ENCODE measurements at regions not wholly inside any gene's neighbourhood (a gene's known extent, or its start where the extent isn't known, plus 50 kb on each side); places are given as distances from the start of the nearest gene placed in this dataset.

DNA sequence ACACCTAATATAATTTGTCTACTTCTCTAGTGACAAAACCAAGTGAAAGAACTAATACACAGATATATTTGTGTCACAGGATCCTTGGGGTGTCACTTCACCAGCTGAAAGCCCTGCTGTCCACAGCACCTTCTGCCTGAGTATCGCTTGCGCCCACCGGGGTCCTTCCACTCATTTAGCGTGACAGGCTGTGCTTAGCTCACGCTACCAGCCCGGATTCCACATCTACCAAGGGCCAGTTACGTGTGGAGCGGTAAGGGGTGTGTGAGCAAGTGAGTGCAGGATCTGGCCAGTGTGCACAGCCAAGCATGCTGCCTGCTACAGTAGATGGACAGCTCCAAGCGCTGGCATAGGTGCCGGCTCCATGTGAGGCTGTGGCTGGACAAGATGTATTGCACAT lies 810.9 kb downstream of the NSUN3 start:
- H3K4me1 ChIP-seq (ENCODE audit: control insufficient read depth, insufficient read depth, low read length) = no peaks in the 10 kb centered on the region
- H3K9me3 ChIP-seq (ENCODE audit: control insufficient read depth, low read length) = no peaks in the 10 kb centered on the region
- no peak overlapping the region for H3K9ac ChIP-seq (ENCODE audit: low read length)
- H3K36me3 ChIP-seq (ENCODE audit: control insufficient read depth, insufficient read depth, low read length, severe bottlenecking) = no peaks in the 10 kb centered on the region
- H3K4me3 ChIP-seq (ENCODE audit: low read length) = no peak overlapping the region
- H3K27me3 ChIP-seq (replicated peaks; ENCODE audit: control insufficient read depth, insufficient read depth, low read length) = no peaks in the 10 kb centered on the region
- DNase-seq (ENCODE audit: low read depth) = no peak

DNA sequence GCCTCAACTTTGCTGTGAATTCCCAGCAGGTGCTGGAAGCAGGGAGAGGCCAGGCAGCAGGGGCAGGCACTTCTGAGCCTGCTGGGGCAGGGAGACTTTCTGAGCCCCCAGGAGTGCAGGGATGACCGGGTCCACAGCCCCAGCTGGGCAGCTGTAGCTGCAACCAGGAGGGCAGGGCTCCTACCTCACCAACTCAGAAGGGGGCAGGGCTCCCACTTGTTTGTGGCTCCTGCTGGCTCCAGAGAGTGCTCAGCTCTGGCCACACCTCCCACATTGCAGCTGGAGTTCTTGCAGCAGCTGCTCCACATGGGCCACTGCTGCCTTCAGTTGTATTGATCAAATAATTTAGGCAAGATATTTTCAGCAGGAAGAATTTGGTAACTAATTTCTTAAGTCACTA lies 812.3 kb downstream of the NSUN3 start:
- Histone ChIP-seq H3K27me3 (replicated peaks; ENCODE audit: control insufficient read depth, insufficient read depth, low read length) (no peaks in the 10 kb centered on the region), H3K4me3 (ENCODE audit: low read length) (no peak overlapping the region), H3K9me3 (ENCODE audit: control insufficient read depth, low read length) (no peaks in the 10 kb centered on the region), H3K4me1 (ENCODE audit: control insufficient read depth, insufficient read depth, low read length) (no peaks in the 10 kb centered on the region), H3K9ac (ENCODE audit: low read length) (no peak overlapping the region), H3K36me3 (ENCODE audit: control insufficient read depth, insufficient read depth, low read length, severe bottlenecking) (no peaks in the 10 kb centered on the region)
- DNase-seq (ENCODE audit: low read depth) = no peak

DNA sequence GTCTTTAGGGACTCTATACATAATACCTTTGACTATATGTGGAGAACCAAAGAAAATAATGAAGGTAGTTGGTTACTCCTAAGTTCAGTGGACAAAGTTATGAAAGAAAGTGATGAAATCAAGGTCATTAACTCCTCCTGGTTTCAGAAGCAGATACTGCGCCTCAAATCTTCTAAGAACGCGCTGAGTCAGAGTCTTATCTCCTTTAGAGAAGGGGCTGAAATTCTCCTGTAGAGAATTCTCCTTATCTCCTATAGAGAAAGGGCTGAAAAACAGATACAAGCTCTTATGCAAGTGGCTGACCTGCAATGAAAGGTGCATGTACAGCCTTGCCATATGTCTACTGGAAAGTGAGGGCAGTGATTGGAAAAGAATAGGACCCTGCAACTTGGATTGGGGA lies 824.2 kb downstream of the NSUN3 start:
- no peak for DNase-seq (ENCODE audit: low read depth)
- Histone ChIP-seq H3K9ac (ENCODE audit: low read length) (no peak overlapping the region), H3K4me1 (ENCODE audit: control insufficient read depth, insufficient read depth, low read length) (no peaks in the 10 kb centered on the region), H3K4me3 (ENCODE audit: low read length) (no peak overlapping the region), H3K36me3 (ENCODE audit: control insufficient read depth, insufficient read depth, low read length, severe bottlenecking) (no peaks in the 10 kb centered on the region), H3K9me3 (ENCODE audit: control insufficient read depth, low read length) (no peaks in the 10 kb centered on the region), H3K27me3 (replicated peaks; ENCODE audit: control insufficient read depth, insufficient read depth, low read length) (no peaks in the 10 kb centered on the region)

DNA sequence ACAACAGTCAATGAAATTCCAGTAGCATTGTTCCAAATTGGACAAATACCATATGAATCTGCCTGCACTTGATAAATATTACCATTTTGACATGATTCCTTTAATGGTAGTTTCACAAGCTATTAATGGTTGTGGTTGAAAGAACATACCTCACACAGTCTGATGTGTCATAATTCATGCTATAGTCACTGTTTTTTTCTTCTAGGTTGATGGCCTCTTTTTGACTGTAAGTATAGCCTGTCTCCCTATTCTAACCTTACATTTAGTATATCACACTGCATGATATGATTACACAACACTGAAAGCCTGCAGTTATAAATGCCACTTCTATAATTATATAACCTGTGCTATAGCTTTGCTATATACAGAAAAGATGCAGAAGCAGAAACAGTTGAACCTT lies 834.1 kb downstream of the NSUN3 start:
- Histone ChIP-seq H3K9ac (ENCODE audit: low read length) (no peak overlapping the region), H3K36me3 (ENCODE audit: control insufficient read depth, insufficient read depth, low read length, severe bottlenecking) (no peaks in the 10 kb centered on the region), H3K9me3 (ENCODE audit: control insufficient read depth, low read length) (no peaks in the 10 kb centered on the region), H3K27me3 (replicated peaks; ENCODE audit: control insufficient read depth, insufficient read depth, low read length) (no peaks in the 10 kb centered on the region), H3K4me3 (ENCODE audit: low read length) (no peak overlapping the region), H3K4me1 (ENCODE audit: control insufficient read depth, insufficient read depth, low read length) (no peaks in the 10 kb centered on the region)
- no peak for DNase-seq (ENCODE audit: low read depth)

DNA sequence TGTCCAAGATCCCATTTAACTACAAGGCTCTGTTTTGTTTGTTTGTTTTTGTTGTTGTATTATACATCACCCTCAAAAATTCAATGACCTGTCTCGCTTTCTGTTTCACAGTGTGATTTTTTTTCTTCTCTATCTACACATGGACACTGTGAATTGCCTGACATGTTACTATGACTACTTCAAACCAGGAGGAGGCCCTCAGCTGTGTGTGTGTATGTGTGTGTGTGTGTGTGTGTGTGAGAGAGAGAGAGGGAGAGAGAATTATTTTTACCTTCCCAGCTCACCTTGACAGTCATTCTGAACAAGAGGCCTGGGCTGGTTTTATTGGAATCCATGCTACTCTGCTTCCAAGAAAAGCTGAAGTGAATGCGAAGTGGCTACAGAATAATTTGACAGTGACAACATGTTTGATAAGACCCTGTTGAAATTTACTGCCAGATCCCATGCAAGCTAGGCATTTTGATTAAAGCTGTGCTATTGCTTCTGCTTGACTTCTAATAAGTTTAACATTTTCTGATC lies 841.4 kb downstream of the NSUN3 start:
- Histone ChIP-seq H3K4me3 (ENCODE audit: low read length) (no peak overlapping the region), H3K4me1 (ENCODE audit: control insufficient read depth, insufficient read depth, low read length) (no peaks in the 10 kb centered on the region), H3K36me3 (ENCODE audit: control insufficient read depth, insufficient read depth, low read length, severe bottlenecking) (no peaks in the 10 kb centered on the region), H3K27me3 (replicated peaks; ENCODE audit: control insufficient read depth, insufficient read depth, low read length) (no peaks in the 10 kb centered on the region), H3K9me3 (ENCODE audit: control insufficient read depth, low read length) (no peaks in the 10 kb centered on the region), H3K9ac (ENCODE audit: low read length) (no peak overlapping the region)
- DNase-seq (ENCODE audit: low read depth) = no peak

DNA sequence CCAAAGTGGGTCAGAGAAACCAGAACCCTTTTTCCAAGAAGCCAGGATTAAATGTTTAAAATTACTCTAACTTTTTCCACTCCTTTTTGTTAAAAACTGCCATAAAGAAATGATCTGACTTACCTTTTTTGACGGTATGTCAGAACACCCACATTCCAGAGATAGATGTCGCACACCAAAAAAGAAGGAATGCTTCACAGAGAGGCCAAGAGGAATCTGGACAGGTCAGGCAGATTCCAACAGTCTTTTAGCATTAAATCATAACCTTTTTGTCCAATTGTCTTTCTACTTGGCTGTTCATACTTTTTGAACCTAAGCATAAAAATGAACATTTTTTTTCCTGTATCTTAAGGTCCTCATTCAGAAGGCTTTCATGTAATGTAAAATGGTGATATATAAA lies 846.9 kb downstream of the NSUN3 start:
- Histone ChIP-seq H3K4me3 (ENCODE audit: low read length) (no peak overlapping the region), H3K4me1 (ENCODE audit: control insufficient read depth, insufficient read depth, low read length) (no peaks in the 10 kb centered on the region), H3K9me3 (ENCODE audit: control insufficient read depth, low read length) (no peaks in the 10 kb centered on the region), H3K27me3 (replicated peaks; ENCODE audit: control insufficient read depth, insufficient read depth, low read length) (no peaks in the 10 kb centered on the region), H3K9ac (ENCODE audit: low read length) (no peak overlapping the region), H3K36me3 (ENCODE audit: control insufficient read depth, insufficient read depth, low read length, severe bottlenecking) (no peaks in the 10 kb centered on the region)
- DNase-seq (ENCODE audit: low read depth) = no peak

DNA sequence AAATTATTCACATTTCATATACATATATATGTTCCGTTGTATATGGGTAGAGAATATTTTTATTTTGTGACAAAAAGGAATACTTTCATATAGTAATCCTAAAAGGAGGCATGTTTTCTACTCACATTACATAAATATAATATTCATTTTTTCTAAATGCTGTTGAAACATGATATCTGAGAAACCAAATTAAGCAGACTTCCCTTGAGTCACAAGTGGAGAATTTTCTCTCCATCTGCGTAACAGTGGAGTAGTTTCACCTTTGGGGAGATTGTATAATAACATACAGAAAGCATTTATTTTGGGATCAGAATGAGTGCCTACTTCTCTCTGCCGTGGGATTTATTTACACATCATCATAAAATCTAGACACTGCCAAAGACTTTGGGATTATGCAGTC lies 849.8 kb downstream of the NSUN3 start:
- DNase-seq (ENCODE audit: low read depth) = no peak
- Histone ChIP-seq H3K9ac (ENCODE audit: low read length) (no peak overlapping the region), H3K9me3 (ENCODE audit: control insufficient read depth, low read length) (no peaks in the 10 kb centered on the region), H3K4me1 (ENCODE audit: control insufficient read depth, insufficient read depth, low read length) (no peaks in the 10 kb centered on the region), H3K36me3 (ENCODE audit: control insufficient read depth, insufficient read depth, low read length, severe bottlenecking) (no peaks in the 10 kb centered on the region), H3K27me3 (replicated peaks; ENCODE audit: control insufficient read depth, insufficient read depth, low read length) (no peaks in the 10 kb centered on the region), H3K4me3 (ENCODE audit: low read length) (no peak overlapping the region)

DNA sequence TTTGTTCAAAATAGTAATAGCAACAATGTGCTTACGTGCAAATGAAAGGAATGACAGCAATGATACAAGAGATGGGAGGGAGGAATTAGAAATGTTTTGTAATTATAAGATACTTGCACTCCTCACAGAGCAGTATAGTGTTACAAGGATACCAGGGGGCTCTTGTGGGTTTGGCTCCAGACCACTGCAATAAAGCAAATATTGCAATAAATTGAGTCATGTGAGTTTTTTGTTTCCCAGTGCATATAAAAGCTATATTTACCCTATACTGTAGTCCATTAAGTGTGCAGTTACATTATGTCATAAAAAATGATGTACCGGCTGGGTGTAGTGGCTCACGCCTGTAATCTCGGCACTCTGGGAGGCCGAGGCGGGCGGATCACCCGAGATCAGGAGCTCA lies 864.3 kb downstream of the NSUN3 start:
- DNase-seq (ENCODE audit: low read depth) = no peak
- Histone ChIP-seq H3K4me1 (ENCODE audit: control insufficient read depth, insufficient read depth, low read length) (no peaks in the 10 kb centered on the region), H3K4me3 (ENCODE audit: low read length) (no peak overlapping the region), H3K9me3 (ENCODE audit: control insufficient read depth, low read length) (no peaks in the 10 kb centered on the region), H3K27me3 (replicated peaks; ENCODE audit: control insufficient read depth, insufficient read depth, low read length) (no peaks in the 10 kb centered on the region), H3K36me3 (ENCODE audit: control insufficient read depth, insufficient read depth, low read length, severe bottlenecking) (no peaks in the 10 kb centered on the region), H3K9ac (ENCODE audit: low read length) (no peak overlapping the region)

DNA sequence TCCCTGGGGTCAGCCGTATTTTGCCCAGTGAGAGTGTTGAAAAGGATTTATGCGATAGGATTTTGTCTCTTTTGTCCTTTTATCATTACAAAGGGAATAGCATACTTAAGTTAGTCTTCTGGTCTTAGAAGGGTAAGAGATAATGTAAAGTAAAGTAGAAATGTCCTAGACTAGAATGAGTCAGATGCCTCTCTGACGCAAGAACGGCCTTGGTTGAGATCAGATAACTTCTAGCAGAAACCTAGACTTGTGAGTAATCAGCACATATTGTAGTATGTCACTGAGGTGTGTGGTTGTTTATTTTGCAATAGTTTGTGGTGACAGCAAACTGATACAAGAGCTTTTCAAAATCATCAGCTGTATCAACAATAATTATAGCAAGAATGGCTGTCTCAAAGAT lies 866.1 kb downstream of the NSUN3 start:
- Histone ChIP-seq H3K9ac (ENCODE audit: low read length) (no peak overlapping the region), H3K4me3 (ENCODE audit: low read length) (no peak overlapping the region), H3K9me3 (ENCODE audit: control insufficient read depth, low read length) (no peaks in the 10 kb centered on the region), H3K36me3 (ENCODE audit: control insufficient read depth, insufficient read depth, low read length, severe bottlenecking) (no peaks in the 10 kb centered on the region), H3K4me1 (ENCODE audit: control insufficient read depth, insufficient read depth, low read length) (no peaks in the 10 kb centered on the region), H3K27me3 (replicated peaks; ENCODE audit: control insufficient read depth, insufficient read depth, low read length) (no peaks in the 10 kb centered on the region)
- peak; percentile 27 for DNase-seq (ENCODE audit: low read depth)

DNA sequence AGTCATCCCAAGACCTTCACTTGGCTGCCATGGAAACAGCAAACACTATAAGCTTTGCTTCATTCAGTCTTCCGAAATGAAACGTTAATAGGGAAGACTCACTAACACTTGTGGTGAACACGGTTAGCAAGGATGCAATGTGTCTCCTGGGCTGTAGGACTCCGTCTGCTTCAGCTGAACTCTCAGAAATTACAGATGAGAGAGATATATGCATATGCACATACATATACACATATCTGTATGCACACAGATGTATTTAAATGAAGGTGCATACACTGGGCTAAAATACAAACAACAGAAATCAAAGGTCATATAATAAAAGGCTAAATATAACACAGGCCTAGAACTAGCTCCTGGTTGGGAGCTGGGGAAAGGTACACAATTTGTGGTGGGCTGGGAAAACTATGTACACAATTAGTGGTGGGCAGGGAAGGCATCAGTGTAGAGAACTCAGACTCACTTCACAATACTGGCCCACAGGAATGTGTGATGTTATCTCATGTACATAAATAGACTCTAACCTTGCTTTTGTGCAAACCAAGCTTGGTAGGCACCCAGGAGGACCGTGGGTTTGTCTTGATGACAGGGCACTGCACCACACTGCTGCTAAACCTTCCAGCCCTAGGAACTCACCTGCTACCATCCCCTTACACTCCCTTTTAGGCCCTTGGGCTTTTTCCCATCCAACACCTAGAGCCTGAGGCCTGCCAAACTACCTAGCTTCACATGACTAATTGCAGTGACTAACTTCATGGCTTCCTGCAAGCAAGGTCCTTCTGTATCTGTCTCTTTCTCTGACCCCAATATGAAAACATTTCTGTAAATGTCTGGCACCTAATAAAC lies 873.1 kb downstream of the NSUN3 start:
- no peak for DNase-seq (ENCODE audit: low read depth)
- no peaks in the 10 kb centered on the region for H3K4me1 ChIP-seq (ENCODE audit: control insufficient read depth, insufficient read depth, low read length)
- no peaks in the 10 kb centered on the region for H3K36me3 ChIP-seq (ENCODE audit: control insufficient read depth, insufficient read depth, low read length, severe bottlenecking)
- H3K9ac ChIP-seq (ENCODE audit: low read length) = no peak overlapping the region
- no peak overlapping the region for H3K4me3 ChIP-seq (ENCODE audit: low read length)
- no peaks in the 10 kb centered on the region for H3K27me3 ChIP-seq (replicated peaks; ENCODE audit: control insufficient read depth, insufficient read depth, low read length)
- no peaks in the 10 kb centered on the region for H3K9me3 ChIP-seq (ENCODE audit: control insufficient read depth, low read length)

DNA sequence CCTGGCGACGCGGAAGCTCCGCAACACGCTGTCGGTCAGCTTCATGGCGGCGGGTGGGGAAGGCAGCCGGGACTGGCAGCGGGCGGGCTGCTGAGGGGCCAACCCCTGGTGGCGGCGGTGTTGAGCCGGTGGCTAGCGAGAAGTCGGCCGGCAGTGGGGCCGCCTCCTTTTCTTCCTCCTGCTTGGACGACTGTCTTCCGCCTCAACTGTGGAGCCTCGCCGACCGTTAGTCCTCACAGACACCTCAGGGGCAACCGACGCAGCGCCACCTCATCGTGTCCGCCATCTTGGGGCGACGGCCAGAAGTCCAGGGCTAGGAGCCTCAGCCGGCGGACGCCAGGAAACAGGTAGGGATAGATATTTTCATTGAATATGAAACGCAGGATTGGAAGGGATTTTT lies 875.1 kb downstream of the NSUN3 start:
- Histone ChIP-seq H3K36me3 (ENCODE audit: control insufficient read depth, insufficient read depth, low read length, severe bottlenecking) (no peaks in the 10 kb centered on the region), H3K27me3 (replicated peaks; ENCODE audit: control insufficient read depth, insufficient read depth, low read length) (no peaks in the 10 kb centered on the region), H3K9ac (ENCODE audit: low read length) (no peak overlapping the region), H3K4me1 (ENCODE audit: control insufficient read depth, insufficient read depth, low read length) (no peaks in the 10 kb centered on the region), H3K4me3 (ENCODE audit: low read length) (no peak overlapping the region), H3K9me3 (ENCODE audit: control insufficient read depth, low read length) (peaks cover 3% of the 10 kb centered on the region)
- DNase-seq (ENCODE audit: low read depth) = no peak

DNA sequence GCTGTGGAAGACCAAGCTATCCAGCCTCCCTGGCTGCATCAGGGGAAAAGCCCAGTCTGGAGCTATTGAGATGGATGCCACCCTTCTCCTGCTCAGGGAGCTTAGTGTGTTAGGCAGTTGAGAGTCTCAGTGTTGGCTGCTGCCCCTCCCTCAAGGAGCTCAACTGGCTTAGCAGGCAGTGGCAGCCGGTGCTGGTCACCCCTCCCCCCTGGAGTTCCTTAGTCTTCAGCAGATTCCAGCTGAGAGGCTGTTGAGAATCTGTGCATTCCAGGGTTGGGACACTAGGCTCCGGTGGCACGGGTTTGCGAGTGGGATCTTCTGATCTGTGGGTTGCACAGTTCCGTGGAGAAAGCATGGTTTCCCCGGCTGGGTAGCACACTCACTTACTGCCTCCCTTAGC lies 883.8 kb downstream of the NSUN3 start:
- no peak for DNase-seq (ENCODE audit: low read depth)
- H3K36me3 ChIP-seq (ENCODE audit: control insufficient read depth, insufficient read depth, low read length, severe bottlenecking) = no peaks in the 10 kb centered on the region

More for the DNA sequence above, 883.8 kb downstream of the NSUN3 start:
- Histone ChIP-seq H3K9me3 (ENCODE audit: control insufficient read depth, low read length) (peaks cover 3% of the 10 kb centered on the region), H3K9ac (ENCODE audit: low read length) (no peak overlapping the region), H3K4me3 (ENCODE audit: low read length) (no peak overlapping the region), H3K4me1 (ENCODE audit: control insufficient read depth, insufficient read depth, low read length) (no peaks in the 10 kb centered on the region), H3K27me3 (replicated peaks; ENCODE audit: control insufficient read depth, insufficient read depth, low read length) (no peaks in the 10 kb centered on the region)

All from adipocyte (in vitro differentiated cells).